OCI-LY1 (cell line): ENCODE measurements at regions not wholly inside any gene's neighbourhood (a gene's known extent, or its start where the extent isn't known, plus 50 kb on each side); places are given as distances from the start of the nearest gene placed in this dataset.

Source experiments
- EZH2 ChIP-seq: fragments of 200-600 bp; sonication (generic), shearing (Covaris generic); IDR thresholded peaks from 2 replicates; pipeline ENCODE4 v1.8.0; 2017; ENCODE audit warnings: borderline replicate concordance, mixed run types, mild to moderate bottlenecking, antibody characterized with exemption, low read length, moderate library complexity, mixed read lengths
- TF ChIP-seq, protein P1 (sequence below): fragments of 200-600 bp; sonication (generic), shearing (Covaris generic); IDR thresholded peaks from 2 replicates; pipeline ENCODE4 v1.5.1; 2017; ENCODE audit warnings: mild to moderate bottlenecking, antibody characterized with exemption, low read length, moderate library complexity, mixed read lengths

DNA sequence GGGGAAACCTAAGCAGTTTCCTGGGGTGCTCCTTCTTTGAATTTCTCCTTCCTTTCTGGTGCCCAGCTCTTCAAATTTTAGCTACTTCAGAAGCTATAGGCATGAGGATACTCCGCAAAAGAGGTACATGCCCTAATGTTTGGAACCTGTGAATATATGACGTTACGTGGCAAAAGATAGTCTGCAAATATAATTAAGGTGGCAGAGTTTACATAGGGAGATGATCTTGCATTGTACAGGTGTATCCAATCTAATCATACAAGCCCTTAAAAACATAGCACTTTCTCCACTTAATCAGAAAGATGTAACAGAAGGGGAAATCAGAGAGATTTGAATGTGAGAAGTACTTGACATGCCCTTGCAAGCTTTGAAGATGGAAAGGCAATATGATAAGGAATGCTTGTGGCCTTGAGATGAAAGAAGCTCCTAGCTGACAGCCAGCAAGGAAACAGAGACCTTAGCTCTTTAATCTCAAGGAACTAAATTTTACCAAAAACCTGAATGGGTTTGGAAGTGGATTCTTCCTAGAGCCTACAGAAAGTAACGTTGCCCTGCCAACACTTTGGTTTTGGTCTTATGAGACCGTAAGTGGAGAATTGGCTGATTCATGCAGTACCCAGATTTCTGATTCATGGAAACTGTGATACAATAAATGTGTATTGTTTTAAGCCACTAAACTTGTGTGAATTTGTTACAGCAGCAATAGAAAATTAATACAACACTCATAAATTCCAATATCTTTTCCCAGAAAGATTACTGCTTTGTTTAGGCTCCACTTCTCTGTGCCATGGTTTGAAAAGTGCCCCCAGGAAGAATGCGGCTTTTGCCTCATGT lies 268.4 kb downstream of the FAM170A start:
- TF ChIP-seq, protein P1, sequence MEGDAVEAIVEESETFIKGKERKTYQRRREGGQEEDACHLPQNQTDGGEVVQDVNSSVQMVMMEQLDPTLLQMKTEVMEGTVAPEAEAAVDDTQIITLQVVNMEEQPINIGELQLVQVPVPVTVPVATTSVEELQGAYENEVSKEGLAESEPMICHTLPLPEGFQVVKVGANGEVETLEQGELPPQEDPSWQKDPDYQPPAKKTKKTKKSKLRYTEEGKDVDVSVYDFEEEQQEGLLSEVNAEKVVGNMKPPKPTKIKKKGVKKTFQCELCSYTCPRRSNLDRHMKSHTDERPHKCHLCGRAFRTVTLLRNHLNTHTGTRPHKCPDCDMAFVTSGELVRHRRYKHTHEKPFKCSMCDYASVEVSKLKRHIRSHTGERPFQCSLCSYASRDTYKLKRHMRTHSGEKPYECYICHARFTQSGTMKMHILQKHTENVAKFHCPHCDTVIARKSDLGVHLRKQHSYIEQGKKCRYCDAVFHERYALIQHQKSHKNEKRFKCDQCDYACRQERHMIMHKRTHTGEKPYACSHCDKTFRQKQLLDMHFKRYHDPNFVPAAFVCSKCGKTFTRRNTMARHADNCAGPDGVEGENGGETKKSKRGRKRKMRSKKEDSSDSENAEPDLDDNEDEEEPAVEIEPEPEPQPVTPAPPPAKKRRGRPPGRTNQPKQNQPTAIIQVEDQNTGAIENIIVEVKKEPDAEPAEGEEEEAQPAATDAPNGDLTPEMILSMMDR = no peak
- no peak for TF ChIP-seq EZH2
